Stimulated activated CD8-positive, alpha-beta memory T cell treated with anti-CD3 and anti-CD28 coated beads, Interleukin-4, amount 100 ng/mL, for 1 hour (primary cell): ENCODE measurements at regions not wholly inside any gene's neighbourhood (a gene's known extent, or its start where the extent isn't known, plus 50 kb on each side); places are given as distances from the start of the nearest gene placed in this dataset.

Experiments
- DNase-seq, 2 donors: peaks; one replicate each; pipeline ENCODE4 v3.0.0-alpha.2; 2020; ENCODE audit warnings: low read depth in 2 of 2, low spot score in 1 of 2

DNA sequence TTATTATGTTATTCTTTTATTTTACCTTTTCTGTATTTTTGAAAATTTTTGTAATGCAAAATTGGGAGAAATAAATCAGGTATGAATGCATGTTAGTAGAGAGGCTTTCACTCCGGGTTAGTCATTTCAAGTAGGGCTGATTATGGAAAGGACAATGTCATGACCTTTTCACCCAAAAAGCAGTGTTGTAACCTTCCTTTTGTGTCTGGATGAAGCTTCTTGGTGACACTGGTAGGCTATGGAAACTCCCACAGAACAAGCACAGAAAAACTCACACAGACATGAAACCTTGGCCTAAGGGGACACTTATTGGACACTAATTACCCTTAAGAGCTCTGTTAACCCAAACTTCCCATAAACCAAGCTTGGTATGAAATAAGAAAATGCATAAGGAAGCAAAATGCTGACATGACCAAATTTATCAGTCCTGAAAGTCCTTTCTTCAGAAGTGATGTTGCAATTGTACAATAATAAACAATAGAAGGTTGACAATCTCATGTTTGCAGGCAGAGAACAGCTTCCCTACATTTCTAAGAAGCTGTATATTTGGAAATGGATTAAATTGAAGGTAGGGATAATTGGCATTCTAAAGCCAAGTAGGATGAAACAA is 70.0 kb upstream of the KCNJ15 start:
- DNase-seq, result no peak

DNA sequence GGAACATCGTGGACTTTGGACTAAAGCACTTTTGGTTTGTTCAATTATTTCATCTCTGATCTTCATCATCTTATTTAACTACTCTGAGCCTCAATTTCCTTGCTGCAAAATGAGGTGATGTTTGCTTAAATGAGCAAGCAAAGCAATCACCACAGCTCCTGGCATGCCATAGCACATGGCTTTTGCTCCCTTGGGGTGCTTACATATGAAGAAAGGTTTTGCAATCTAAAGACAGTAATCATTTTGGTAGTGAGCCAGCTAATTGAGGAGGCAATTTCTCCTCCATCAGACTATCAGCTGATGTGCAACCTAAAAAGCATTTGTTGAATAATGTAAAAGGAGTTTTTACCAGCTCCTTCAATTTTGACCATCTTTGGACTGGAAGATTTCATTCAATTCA is 68.8 kb upstream of the KCNJ15 start:
- no peak for DNase-seq

DNA sequence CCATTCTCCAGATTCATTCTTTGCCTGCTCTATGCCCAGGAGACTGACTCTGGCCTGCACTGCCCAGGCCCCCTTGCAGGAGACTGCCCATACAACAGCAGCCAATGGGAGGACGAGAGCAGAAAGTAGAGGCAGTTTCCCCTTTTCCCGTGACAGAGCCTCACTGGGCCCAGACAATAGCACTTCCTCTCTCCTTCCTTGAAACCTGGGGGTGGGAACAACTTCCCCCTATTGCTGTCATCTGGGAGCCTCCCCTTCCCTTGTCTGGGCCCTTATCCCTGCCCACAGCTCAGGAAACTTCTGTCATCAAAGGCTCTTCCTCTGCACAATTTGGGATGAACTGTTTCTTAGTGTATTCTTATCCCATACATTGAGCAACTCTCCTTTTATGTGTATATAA is 60.8 kb upstream of the KCNJ15 start:
- no peak for DNase-seq

- DNase-seq, result no peak
Observed at GRCh38 chr21:38202811-38203210, 54.0 kb upstream of the KCNJ15 start.

DNA sequence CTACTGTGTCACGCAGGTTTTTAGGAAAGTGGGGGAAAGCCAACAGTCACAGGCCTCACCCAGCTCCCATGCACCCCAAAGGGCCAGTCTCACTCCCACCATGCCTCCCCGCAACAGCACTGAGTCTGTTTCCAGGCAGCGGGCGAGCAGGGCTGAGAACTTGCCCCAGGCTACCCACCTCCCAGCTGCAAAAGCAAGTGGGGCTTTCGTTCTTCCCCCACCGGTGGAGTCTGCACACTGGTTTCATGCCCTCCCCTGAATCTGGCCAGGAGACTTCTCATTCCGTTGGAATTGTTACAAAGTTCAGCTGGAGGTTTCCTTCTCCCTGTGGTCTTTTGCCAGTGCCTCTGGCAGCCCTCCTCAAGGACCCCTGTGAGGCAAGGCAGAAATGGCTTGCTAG is 53.6 kb upstream of the KCNJ15 start:
- no peak for DNase-seq

DNA sequence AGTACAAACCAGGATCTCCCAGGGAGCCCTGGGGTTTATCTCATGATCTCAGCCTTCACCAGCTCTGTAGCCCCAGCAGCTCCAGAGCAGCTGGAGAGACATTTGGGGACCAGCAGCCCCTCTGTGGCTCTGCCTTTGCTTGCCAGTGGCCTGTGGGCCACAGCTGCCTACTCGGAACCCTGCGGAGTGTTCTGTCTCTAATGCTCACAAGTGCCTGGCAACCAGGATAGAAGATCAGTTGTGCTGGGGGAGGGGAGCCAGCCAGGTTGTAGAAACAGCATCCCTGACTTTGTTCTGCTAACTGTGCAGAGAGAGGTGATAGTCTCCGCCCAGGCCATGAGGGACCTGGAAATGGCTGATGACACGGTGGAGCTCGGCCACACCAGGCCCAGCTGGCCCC is 50.9 kb upstream of the KCNJ15 start:
- no peak for DNase-seq

- no peak for DNase-seq
Observed at GRCh38 chr21:38206646-38207045, 50.1 kb upstream of the KCNJ15 start.
